HFFc6 (cell line): ENCODE measurements at regions not wholly inside any gene's neighbourhood (a gene's known extent, or its start where the extent isn't known, plus 50 kb on each side); places are given as distances from the start of the nearest gene placed in this dataset.
"Not testable (repeated sequence)": the region's sequence is repeated elsewhere in the genome, so short reads cannot be mapped to it uniquely, and the experiment has no call there.

Source experiments
- DNase-seq: peaks from one replicate; pipeline ENCODE4 v3.0.0-alpha.2; 2018
- H3K27ac Mint-ChIP-seq: 2 replicates; pipeline ENCODE4 v1.8.0; 2020; ENCODE audit warnings: mild to moderate bottlenecking, mixed read lengths
- H3K27me3 Mint-ChIP-seq: 2 replicates; pipeline ENCODE4 v1.8.0; 2021; ENCODE audit warnings: mild to moderate bottlenecking, moderate library complexity, mixed read lengths; ENCODE audit not compliant: insufficient read depth
- H3K36me3 Mint-ChIP-seq: 2 replicates; pipeline ENCODE4 v1.8.0; 2021; ENCODE audit warnings: low read depth, mixed read lengths
- H3K4me1 Mint-ChIP-seq: 2 replicates; pipeline ENCODE4 v1.8.0; 2020; ENCODE audit warnings: low read depth, mixed read lengths
- H3K4me3 Mint-ChIP-seq: 2 replicates; pipeline ENCODE4 v1.8.0; 2020; ENCODE audit warnings: mild to moderate bottlenecking, moderate library complexity, mixed read lengths
- H3K9me3 Mint-ChIP-seq: 2 replicates; pipeline ENCODE4 v1.8.0; 2020; ENCODE audit warnings: mild to moderate bottlenecking, mixed read lengths
- CTCF ChIP-seq: fragments of 200-600 bp; sonication (generic); IDR thresholded peaks from 2 replicates; pipeline ENCODE4 v1.5.0; 2021; ENCODE audit warnings: antibody characterized with exemption, mild to moderate bottlenecking

DNA sequence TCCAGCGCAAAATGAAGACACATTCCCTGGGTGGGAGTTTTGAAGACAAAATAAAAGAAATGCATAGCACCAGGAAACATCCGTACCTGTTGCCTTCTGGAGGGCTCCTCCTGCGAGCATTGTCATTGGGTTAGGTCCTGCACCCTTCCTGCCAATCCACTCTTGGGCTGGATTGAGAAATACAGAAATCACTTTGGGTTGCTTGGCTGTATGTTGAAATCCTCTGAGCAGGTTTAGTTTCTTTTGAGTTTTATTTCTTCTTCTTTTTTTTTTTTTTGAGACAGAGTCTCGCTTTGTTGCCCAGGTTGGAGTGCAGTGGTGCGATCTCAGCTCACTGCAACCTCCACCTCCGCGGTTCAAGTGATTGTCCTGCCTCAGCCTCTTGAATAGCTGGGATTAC is 67.6 kb downstream of the ARF6 start:
- H3K36me3 Mint-ChIP-seq: no peaks in the 10 kb centered on the region
- no peak for DNase-seq
- TF ChIP-seq CTCF: no peak
- H3K27me3 Mint-ChIP-seq: no peaks in the 10 kb centered on the region
- peaks cover 30% of the 10 kb centered on the region for H3K4me1 Mint-ChIP-seq
- no peak overlapping the region for H3K4me3 Mint-ChIP-seq
- H3K27ac Mint-ChIP-seq: no peak overlapping the region
- no peaks in the 10 kb centered on the region for H3K9me3 Mint-ChIP-seq

DNA sequence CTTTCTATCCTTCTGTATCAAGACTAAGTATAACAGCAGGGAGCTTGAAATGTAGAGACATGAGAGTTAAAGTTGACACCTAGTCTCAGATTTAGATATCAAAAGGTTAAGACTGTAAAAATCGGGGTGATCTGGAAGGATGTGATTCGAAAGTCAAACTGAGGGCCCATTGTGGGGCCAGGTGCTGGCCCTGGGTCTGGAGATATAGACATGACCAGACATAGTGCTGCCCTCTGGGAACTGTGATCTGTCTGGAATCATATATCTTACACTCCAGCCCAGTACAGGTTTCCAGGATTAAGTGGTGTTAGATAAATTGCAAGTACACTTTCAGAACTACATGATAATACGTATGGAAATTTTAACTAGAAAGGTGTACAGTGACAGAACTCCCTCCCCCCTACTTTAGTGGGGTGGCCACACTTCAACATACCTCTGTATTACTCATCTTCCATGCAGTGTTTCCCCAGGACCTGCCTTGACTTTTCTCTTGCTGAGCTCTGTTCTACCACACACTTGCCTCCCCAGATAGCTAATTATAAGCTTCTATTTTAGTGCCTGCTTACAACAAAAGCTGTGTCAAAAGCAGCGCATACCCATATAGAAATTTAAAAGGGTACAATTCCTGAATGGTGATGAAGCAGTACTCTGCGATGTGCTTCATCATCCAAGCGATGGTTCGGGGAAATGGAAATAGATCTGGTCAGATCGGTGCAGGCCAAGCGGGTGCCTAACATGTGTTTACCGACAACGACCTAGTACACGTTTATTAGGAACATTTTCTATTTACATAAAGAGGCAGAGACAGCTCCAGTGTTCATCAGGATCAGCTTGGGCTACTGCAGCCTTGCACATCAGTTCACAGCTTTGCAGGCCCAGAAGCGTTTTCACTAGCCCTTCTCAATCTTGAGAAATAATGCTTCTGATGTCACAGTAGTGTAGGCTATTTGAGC is 68.7 kb downstream of the ARF6 start:
- DNase-seq: peak; percentile 16
- H3K4me3 Mint-ChIP-seq: no peak overlapping the region
- H3K9me3 Mint-ChIP-seq: no peaks in the 10 kb centered on the region
- no peaks in the 10 kb centered on the region for H3K27me3 Mint-ChIP-seq
- H3K4me1 Mint-ChIP-seq: peaks cover 38% of the 10 kb centered on the region
- no peak overlapping the region for H3K27ac Mint-ChIP-seq
- H3K36me3 Mint-ChIP-seq: no peaks in the 10 kb centered on the region
- no peak for TF ChIP-seq CTCF

DNA sequence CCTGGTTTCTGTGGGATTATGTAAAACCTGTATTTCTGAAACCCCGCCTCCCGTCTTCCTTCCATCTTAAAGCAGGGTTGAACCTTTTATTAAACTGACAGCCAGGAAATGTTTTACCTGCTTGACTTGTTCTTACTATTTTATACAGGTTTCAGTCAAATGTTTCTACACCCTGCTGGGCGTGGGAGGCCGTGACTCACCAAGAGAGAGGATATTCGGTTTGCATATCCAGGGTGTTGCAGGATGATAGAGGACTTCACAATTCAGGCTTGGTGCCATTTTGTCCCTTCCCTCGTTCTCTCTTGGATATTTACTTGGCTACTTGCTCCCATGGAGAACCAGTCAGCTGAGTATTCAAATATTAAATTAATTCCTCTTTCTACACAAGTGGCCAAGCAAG is 69.7 kb downstream of the ARF6 start:
- no peak for DNase-seq
- H3K4me3 Mint-ChIP-seq: no peak overlapping the region
- no peak for TF ChIP-seq CTCF
- peaks cover 40% of the 10 kb centered on the region for H3K4me1 Mint-ChIP-seq
- H3K27me3 Mint-ChIP-seq: no peaks in the 10 kb centered on the region
- no peaks in the 10 kb centered on the region for H3K9me3 Mint-ChIP-seq
- H3K36me3 Mint-ChIP-seq: no peaks in the 10 kb centered on the region
- no peak overlapping the region for H3K27ac Mint-ChIP-seq

- peaks cover 51% of the 10 kb centered on the region for H3K4me1 Mint-ChIP-seq
- H3K36me3 Mint-ChIP-seq, DNase-seq, H3K9me3 Mint-ChIP-seq, H3K27ac Mint-ChIP-seq, H3K27me3 Mint-ChIP-seq, H3K4me3 Mint-ChIP-seq: not testable (repeated sequence)
Measured at GRCh38 chr14:49965068-49965651, 72.3 kb downstream of the ARF6 start.

DNA sequence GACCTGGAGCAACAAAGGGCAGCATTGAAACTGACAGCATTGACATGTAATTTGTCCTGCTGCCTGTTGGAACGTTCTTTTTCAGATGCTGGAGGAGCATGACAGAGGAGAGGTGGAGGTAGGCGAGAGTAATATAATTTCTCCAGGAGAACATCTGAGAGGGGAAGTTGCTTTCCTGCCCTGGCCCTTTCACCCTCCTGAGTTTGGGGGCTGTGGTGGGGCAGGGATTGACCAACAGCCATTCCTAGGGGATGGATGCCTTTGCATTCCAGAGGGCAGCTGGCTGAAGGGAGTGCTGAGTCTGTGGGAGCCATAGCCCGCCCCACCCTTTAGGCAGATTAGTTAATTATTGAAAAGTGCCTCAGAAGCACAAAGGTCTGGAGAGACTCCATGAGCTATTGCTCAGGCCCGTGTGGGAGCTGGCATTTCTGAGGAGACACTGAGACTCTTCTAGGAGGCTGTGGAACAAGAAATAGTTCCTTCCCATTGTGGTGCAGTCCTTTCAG is 73.5 kb downstream of the ARF6 start:
- H3K4me3 Mint-ChIP-seq: no peak overlapping the region
- H3K9me3 Mint-ChIP-seq: no peaks in the 10 kb centered on the region
- DNase-seq: no peak
- H3K36me3 Mint-ChIP-seq: no peaks in the 10 kb centered on the region
- peak overlapping the region; percentile 71 for H3K27ac Mint-ChIP-seq
- H3K4me1 Mint-ChIP-seq: peaks cover 57% of the 10 kb centered on the region
- no peak for TF ChIP-seq CTCF
- no peaks in the 10 kb centered on the region for H3K27me3 Mint-ChIP-seq
